ENCODE measurements at regions not wholly inside any gene's neighbourhood (a gene's known extent, or its start where the extent isn't known, plus 50 kb on each side); places are given as distances from the start of the nearest gene placed in this dataset.

- Histone ChIP-seq H3K27ac (ENCODE audit: low read depth, low read length) (no peak overlapping the region), H3K36me3 (ENCODE audit: insufficient read depth, low read length) (no peaks in the 10 kb centered on the region), H3K79me2 (ENCODE audit: insufficient read depth, low read length) (no peaks in the 10 kb centered on the region), H3K4me2 (ENCODE audit: insufficient read depth, low read length) (no peak overlapping the region), H3K4me3 (ENCODE audit: insufficient read depth, low read length) (no peak overlapping the region), H3K9me3 (ENCODE audit: low read depth, low read length) (no peaks in the 10 kb centered on the region), H4K20me1 (ENCODE audit: insufficient read depth, low read length) (no peaks in the 10 kb centered on the region), H2AFZ (ENCODE audit: low read length) (no peak overlapping the region), H3K27me3 (ENCODE audit: insufficient read depth, low read length) (no peaks in the 10 kb centered on the region), H3K4me1 (ENCODE audit: insufficient read depth, low read length) (no peaks in the 10 kb centered on the region)
- DNase-seq (ENCODE audit: insufficient read length, low spot score, missing footprints) = no peak
- TF ChIP-seq CTCF (IDR thresholded peaks at IDR 0.05; ENCODE audit: extremely low read depth, low read depth, low read length) = no peak
Observed at GRCh38 chr4:29295280-29295679, 1424.9 kb upstream of the PCDH7 start.

- H3K27ac ChIP-seq (ENCODE audit: low read depth, low read length) = no peak overlapping the region
- no peak overlapping the region for H2AFZ ChIP-seq (ENCODE audit: low read length)
- no peaks in the 10 kb centered on the region for H4K20me1 ChIP-seq (ENCODE audit: insufficient read depth, low read length)
- H3K27me3 ChIP-seq (ENCODE audit: insufficient read depth, low read length) = no peaks in the 10 kb centered on the region
- DNase-seq (ENCODE audit: insufficient read length, low spot score, missing footprints) = no peak
- H3K4me2 ChIP-seq (ENCODE audit: insufficient read depth, low read length) = no peak overlapping the region
- TF ChIP-seq CTCF (IDR thresholded peaks at IDR 0.05; ENCODE audit: extremely low read depth, low read depth, low read length) = no peak
- H3K9me3 ChIP-seq (ENCODE audit: low read depth, low read length) = no peaks in the 10 kb centered on the region
- no peaks in the 10 kb centered on the region for H3K36me3 ChIP-seq (ENCODE audit: insufficient read depth, low read length)
- no peak overlapping the region for H3K4me3 ChIP-seq (ENCODE audit: insufficient read depth, low read length)
- H3K79me2 ChIP-seq (ENCODE audit: insufficient read depth, low read length) = no peaks in the 10 kb centered on the region
- H3K4me1 ChIP-seq (ENCODE audit: insufficient read depth, low read length) = no peaks in the 10 kb centered on the region
Observed at GRCh38 chr4:29304595-29304994, 1415.6 kb upstream of the PCDH7 start.

GRCh38 chr4:29307256-29307655 lies 1412.9 kb upstream of the PCDH7 start:
- H3K4me3 ChIP-seq (ENCODE audit: insufficient read depth, low read length) = no peak overlapping the region
- no peak for TF ChIP-seq CTCF (IDR thresholded peaks at IDR 0.05; ENCODE audit: extremely low read depth, low read depth, low read length)
- no peaks in the 10 kb centered on the region for H3K27me3 ChIP-seq (ENCODE audit: insufficient read depth, low read length)
- no peaks in the 10 kb centered on the region for H3K9me3 ChIP-seq (ENCODE audit: low read depth, low read length)
- H3K79me2 ChIP-seq (ENCODE audit: insufficient read depth, low read length) = no peaks in the 10 kb centered on the region
- H3K27ac ChIP-seq (ENCODE audit: low read depth, low read length) = no peak overlapping the region
- H3K4me2 ChIP-seq (ENCODE audit: insufficient read depth, low read length) = no peak overlapping the region
- DNase-seq (ENCODE audit: insufficient read length, low spot score, missing footprints) = no peak
- no peaks in the 10 kb centered on the region for H4K20me1 ChIP-seq (ENCODE audit: insufficient read depth, low read length)
- H3K4me1 ChIP-seq (ENCODE audit: insufficient read depth, low read length) = no peaks in the 10 kb centered on the region
- H2AFZ ChIP-seq (ENCODE audit: low read length) = no peak overlapping the region
- no peaks in the 10 kb centered on the region for H3K36me3 ChIP-seq (ENCODE audit: insufficient read depth, low read length)

DNA sequence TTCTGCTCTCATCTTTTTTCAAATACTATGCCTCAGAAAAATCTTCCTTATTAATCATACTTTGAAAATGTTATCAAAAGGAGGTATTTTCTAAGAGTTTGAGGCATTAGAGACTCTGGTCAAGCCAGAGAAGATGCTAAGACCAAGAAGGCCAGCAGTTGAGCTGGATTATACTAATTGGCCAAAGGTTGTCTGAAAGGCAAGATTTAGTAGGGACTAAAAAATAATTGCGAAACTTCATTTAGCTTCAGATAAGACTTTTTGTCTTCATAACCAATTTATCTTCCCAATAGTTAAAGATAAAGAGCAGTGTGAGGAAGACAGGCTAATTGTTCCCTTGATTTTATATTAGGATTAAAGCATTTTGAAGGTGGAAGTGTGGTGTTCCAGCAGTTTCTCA lies 1412.4 kb upstream of the PCDH7 start:
- no peaks in the 10 kb centered on the region for H4K20me1 ChIP-seq (ENCODE audit: insufficient read depth, low read length)
- H3K27ac ChIP-seq (ENCODE audit: low read depth, low read length) = no peak overlapping the region
- no peaks in the 10 kb centered on the region for H3K27me3 ChIP-seq (ENCODE audit: insufficient read depth, low read length)
- DNase-seq (ENCODE audit: insufficient read length, low spot score, missing footprints) = no peak
- H2AFZ ChIP-seq (ENCODE audit: low read length) = no peak overlapping the region
- no peaks in the 10 kb centered on the region for H3K9me3 ChIP-seq (ENCODE audit: low read depth, low read length)
- H3K79me2 ChIP-seq (ENCODE audit: insufficient read depth, low read length) = no peaks in the 10 kb centered on the region
- no peak overlapping the region for H3K4me3 ChIP-seq (ENCODE audit: insufficient read depth, low read length)
- no peaks in the 10 kb centered on the region for H3K36me3 ChIP-seq (ENCODE audit: insufficient read depth, low read length)
- no peak for TF ChIP-seq CTCF (IDR thresholded peaks at IDR 0.05; ENCODE audit: extremely low read depth, low read depth, low read length)
- no peaks in the 10 kb centered on the region for H3K4me1 ChIP-seq (ENCODE audit: insufficient read depth, low read length)
- H3K4me2 ChIP-seq (ENCODE audit: insufficient read depth, low read length) = no peak overlapping the region
